AG04450 (cell line): ENCODE measurements at regions not wholly inside any gene's neighbourhood (a gene's known extent, or its start where the extent isn't known, plus 50 kb on each side); places are given as distances from the start of the nearest gene placed in this dataset.
A peak's percentile ranks its signal among the peaks of the same experiment; 100 is the strongest.

ENCODE experiments used
- CTCF ChIA-PET: fragments of 300-600, 350-600 bp; formaldehyde crosslinking; extraction: SDS; loops from one replicate; lab custom pipeline; 2022; ENCODE audit warnings: antibody characterized with exemption, inconsistent platforms; lab: Charles Lee
- POLR2A ChIA-PET: fragments of 350-600 bp; formaldehyde crosslinking; extraction: SDS; loops from one replicate; lab custom pipeline; 2021; ENCODE audit warnings: antibody characterized with exemption, inconsistent platforms; lab: Yijun Ruan, JAX
- DNase-seq: peaks from one replicate; pipeline ENCODE4 v3.0.0-alpha.2; 2011; ENCODE audit warnings: low read depth, low spot score
- H3K27ac ChIP-seq: one replicate; pipeline ENCODE4 v1.5.1; 2012; ENCODE audit warnings: low read depth, low read length, control low read depth
- H3K27me3 ChIP-seq: one replicate; pipeline ENCODE4 v1.6.0; 2012; ENCODE audit warnings: low read length; ENCODE audit not compliant: control insufficient read depth, insufficient read depth
- H3K4me3 ChIP-seq: 2 replicates; pipeline ENCODE4 v1.5.1; 2011; ENCODE audit warnings: mild to moderate bottlenecking, low read depth, low read length, control low read depth
- H3K9me3 ChIP-seq: 2 replicates; pipeline ENCODE4 v1.5.1; 2012; ENCODE audit warnings: low read length; ENCODE audit not compliant: control insufficient read depth, insufficient read depth
- CTCF ChIP-seq: IDR thresholded peaks from 2 replicates; pipeline ENCODE4 v1.5.1; 2011; ENCODE audit warnings: low read depth, low read length, control low read depth, inconsistent platforms

GRCh38 chr1:195617106-195617505 is 991.1 kb downstream of the KCNT2 start:
- no peak for TF ChIP-seq CTCF

GRCh38 chr1:195608883-195609282 is 999.4 kb downstream of the KCNT2 start:
- DNase-seq, result no peak
- no peak overlapping the region for H3K4me3 ChIP-seq
- TF ChIP-seq CTCF, result 0 out of 2 replicates have a peak, but pooled peaks have one; percentile 15
- ChIA-PET POLR2A (no interaction called here), CTCF (no interaction called here)
- H3K27me3 ChIP-seq, result no peaks in the 10 kb centered on the region
- no peak overlapping the region for H3K27ac ChIP-seq
- H3K9me3 ChIP-seq, result no peaks in the 10 kb centered on the region; the same call in 1 of the 2 replicates

More at GRCh38 chr1:195617106-195617505, 991.1 kb downstream of the KCNT2 start:
- Histone ChIP-seq H3K27ac (no peak overlapping the region), H3K4me3 (no peak overlapping the region), H3K9me3 (no peaks in the 10 kb centered on the region), H3K27me3 (no peaks in the 10 kb centered on the region)
- no peak for DNase-seq
- POLR2A ChIA-PET, result no interaction called here
- CTCF ChIA-PET, result no interaction called here

GRCh38 chr1:195606483-195606882 is 1001.8 kb downstream of the KCNT2 start:
- H3K27me3 ChIP-seq, result no peaks in the 10 kb centered on the region
- ChIA-PET CTCF (no interaction called here), POLR2A (no interaction called here)
- H3K9me3 ChIP-seq, result peaks cover 2% of the 10 kb centered on the region
- DNase-seq, result no peak
- no peak overlapping the region for H3K4me3 ChIP-seq
- H3K27ac ChIP-seq, result no peak overlapping the region
- no peak for TF ChIP-seq CTCF

GRCh38 chr1:195604287-195604686 is 1004.0 kb downstream of the KCNT2 start:
- ChIA-PET CTCF (no interaction called here), POLR2A (no interaction called here)
- Histone ChIP-seq H3K4me3 (no peak overlapping the region), H3K27me3 (no peaks in the 10 kb centered on the region), H3K9me3 (peaks cover 4% of the 10 kb centered on the region), H3K27ac (no peak overlapping the region)
- DNase-seq, result peak; percentile 68
- TF ChIP-seq CTCF, result no peak

GRCh38 chr1:195597891-195598290 is 1010.3 kb downstream of the KCNT2 start:
- Histone ChIP-seq H3K27me3 (no peaks in the 10 kb centered on the region), H3K9me3 (peaks cover 4% of the 10 kb centered on the region; the same call in 1 of the 2 replicates), H3K4me3 (no peak overlapping the region), H3K27ac (no peak overlapping the region)
- CTCF ChIA-PET, result no interaction called here
- DNase-seq, result no peak
- POLR2A ChIA-PET, result no interaction called here
- TF ChIP-seq CTCF, result no peak
